Kidney (tissue), 13 donors: ENCODE measurements at regions not wholly inside any gene's neighbourhood (a gene's known extent, or its start where the extent isn't known, plus 50 kb on each side); places are given as distances from the start of the nearest gene placed in this dataset.

Experiments
- DNase-seq, 5 donors: peaks; one replicate each; pipeline ENCODE4 v3.0.0-alpha.2; 2013 to 2020
- FAIRE-seq: peaks from 2 replicates; lab custom pipeline; 2012; peaks lifted over from hg19 to GRCh38; lab: Jason Lieb, UNC
- H3K27ac ChIP-seq, 2 donors: one replicate each; pipeline ENCODE4 v1.7.0; 2013; ENCODE audit warnings: low read depth in 2 of 2, low read length in 2 of 2, inconsistent platforms in 1 of 2
- H3K27me3 ChIP-seq: one replicate; pipeline ENCODE4 v1.7.1; 2013; ENCODE audit warnings: low read length, inconsistent platforms; ENCODE audit not compliant: control insufficient read depth, insufficient read depth
- H3K36me3 ChIP-seq, 3 donors: one replicate each; pipeline versions ENCODE4 v1.7.0 to v1.7.1; 2013; ENCODE audit warnings: low read length in 3 of 3, control low read depth in 1 of 3, inconsistent platforms in 1 of 3; ENCODE audit not compliant: insufficient read depth in 3 of 3, control insufficient read depth in 2 of 3
- H3K4me1 ChIP-seq, 3 donors: one replicate each; pipeline versions ENCODE4 v1.7.0 to v1.7.1; 2013; ENCODE audit warnings: low read length in 3 of 3, inconsistent platforms in 1 of 3, low read depth in 1 of 3; ENCODE audit not compliant: control insufficient read depth in 2 of 3, insufficient read depth in 2 of 3
- H3K4me3 ChIP-seq, 3 donors: one replicate each; pipeline versions ENCODE4 v1.7.0 to v1.8.1; 2013; ENCODE audit warnings: low read length in 3 of 3, control low read depth in 1 of 3, inconsistent platforms in 1 of 3
- H3K9ac ChIP-seq, 3 donors: one replicate each; pipeline versions ENCODE4 v1.7.0 to v1.7.1; 2013; ENCODE audit warnings: low read length in 3 of 3, control low read depth in 1 of 3, inconsistent platforms in 1 of 3
- H3K9me3 ChIP-seq, 3 donors: one replicate each; pipeline versions ENCODE4 v1.7.0 to v1.7.1; 2013; ENCODE audit warnings: low read length in 3 of 3, control low read depth in 1 of 3, inconsistent platforms in 1 of 3; ENCODE audit not compliant: control insufficient read depth in 2 of 3, insufficient read depth in 1 of 3
- CTCF ChIP-seq: IDR thresholded peaks from 3 replicates; pipeline ENCODE4 v1.5.1; 2012; ENCODE audit warnings: mild to moderate bottlenecking, moderate library complexity, borderline replicate concordance; ENCODE audit not compliant: insufficient read depth; ENCODE audit errors: extremely low read depth
- intact Hi-C: fragments of 100-400 bp; cut with DNase I; formaldehyde crosslinking; loops from one replicate; pipeline ENCODE4 v1.11.1; 2022
- donor health status: control.
- donor health status: control.
- donor health status: control.
- donor health status: control.
- donor health status: control.
- donor health status: DM: yes; HTN: yes; CAD: no.
- donor health status: Normal renal cell carcinoma (clear cell type).

- H3K27ac ChIP-seq, result no peak overlapping the region
- no peak for FAIRE-seq
- no peaks in the 10 kb centered on the region for H3K27me3 ChIP-seq
- H3K36me3 ChIP-seq, result no peaks in the 10 kb centered on the region
- intact Hi-C loops, result no loop called here
- peak overlapping the region in 1 of 3 donors; percentile 3 for H3K4me3 ChIP-seq
- peaks cover 0 to 3% (median 0%) of the 10 kb centered on the region in 3 donors for H3K4me1 ChIP-seq
- H3K9me3 ChIP-seq, result peaks cover 0 to 10% (median 5%) of the 10 kb centered on the region in 3 donors
- no peak for TF ChIP-seq CTCF
- no peak overlapping the region for H3K9ac ChIP-seq
- DNase-seq, result peak in 4 of 5 donors; percentile 22 to 89 (median 50)
Observed at GRCh38 chr5:71830681-71831539, 111.8 kb downstream of the CARTPT start.

GRCh38 chr5:71832812-71833715 lies 114.0 kb downstream of the CARTPT start:
- DNase-seq, result no peak
- no peak for FAIRE-seq
- Histone ChIP-seq H3K27me3 (no peaks in the 10 kb centered on the region), H3K27ac (no peak overlapping the region), H3K9me3 (no peaks in the 10 kb centered on the region), H3K9ac (no peak overlapping the region), H3K36me3 (no peaks in the 10 kb centered on the region), H3K4me3 (no peak overlapping the region), H3K4me1 (peaks cover 0 to 3% (median 0%) of the 10 kb centered on the region in 3 donors)
- intact Hi-C loops, result no loop called here
- no peak for TF ChIP-seq CTCF

- FAIRE-seq, result no peak
- TF ChIP-seq CTCF, result no peak
- intact Hi-C loops, result no loop called here
- no peaks in the 10 kb centered on the region for H3K9me3 ChIP-seq
- no peak for DNase-seq
- no peaks in the 10 kb centered on the region for H3K27me3 ChIP-seq
- H3K9ac ChIP-seq, result no peak overlapping the region
- H3K4me1 ChIP-seq, result peaks cover 0 to 3% (median 0%) of the 10 kb centered on the region in 3 donors
- H3K27ac ChIP-seq, result no peak overlapping the region
- H3K36me3 ChIP-seq, result no peaks in the 10 kb centered on the region
- no peak overlapping the region for H3K4me3 ChIP-seq
Observed at GRCh38 chr5:71834601-71835000, 115.5 kb downstream of the CARTPT start.
